NCI-H510A (cell line): ENCODE measurements at regions not wholly inside any gene's neighbourhood (a gene's known extent, or its start where the extent isn't known, plus 50 kb on each side); places are given as distances from the start of the nearest gene placed in this dataset.

Source experiments
- DNase-seq: peaks from one replicate; lab custom pipeline; 2025; lab: John Stamatoyannopoulos, UW

GRCh38 chr5:143464723-143465490 is 61.4 kb upstream of the NR3C1 start:
- DNase-seq = no peak

- no peak for DNase-seq
Measured at GRCh38 chr5:143462431-143462830, 58.9 kb upstream of the NR3C1 start.

- no peak for DNase-seq
Measured at GRCh38 chr5:143459433-143459832, 55.9 kb upstream of the NR3C1 start.

GRCh38 chr5:143456952-143457547 is 53.6 kb upstream of the NR3C1 start:
- no peak for DNase-seq

GRCh38 chr5:143454936-143455516 is 51.5 kb upstream of the NR3C1 start:
- DNase-seq = no peak

GRCh38 chr5:143453720-143454119 is 50.2 kb upstream of the NR3C1 start:
- DNase-seq = no peak
